GM12864 (cell line): ENCODE measurements at regions not wholly inside any gene's neighbourhood (a gene's known extent, or its start where the extent isn't known, plus 50 kb on each side); places are given as distances from the start of the nearest gene placed in this dataset.

Experiments used
- DNase-seq: peaks from one replicate; pipeline ENCODE4 v3.0.0-alpha.2; 2011; ENCODE audit warnings: low read depth
- H3K4me3 ChIP-seq: 2 replicates; pipeline ENCODE4 v1.5.1; 2011; ENCODE audit warnings: mild to moderate bottlenecking, low read depth, low read length, control low read depth
- CTCF ChIP-seq: IDR thresholded peaks from 2 replicates; pipeline ENCODE4 v1.5.1; 2011; ENCODE audit warnings: low read depth, mild to moderate bottlenecking, moderate library complexity, low read length, control low read depth, inconsistent platforms; ENCODE audit errors: missing control alignments

- H3K4me3 ChIP-seq = no peak overlapping the region
- DNase-seq = no peak
- no peak for TF ChIP-seq CTCF
Observed at GRCh38 chr2:118618279-118618678, 229.2 kb downstream of the EN1 start.

- DNase-seq = no peak
- no peak for TF ChIP-seq CTCF
Observed at GRCh38 chr2:118616432-118616831, 231.0 kb downstream of the EN1 start.

GRCh38 chr2:118614841-118615271, 232.6 kb downstream of the EN1 start:
- no peak for DNase-seq
- TF ChIP-seq CTCF = no peak
- no peak overlapping the region for H3K4me3 ChIP-seq

More at GRCh38 chr2:118616432-118616831, 231.0 kb downstream of the EN1 start:
- no peak overlapping the region for H3K4me3 ChIP-seq

- H3K4me3 ChIP-seq = no peak overlapping the region
- DNase-seq = no peak
- TF ChIP-seq CTCF = no peak
Observed at GRCh38 chr2:118613737-118614136, 233.7 kb downstream of the EN1 start.

- no peak for DNase-seq
- no peak for TF ChIP-seq CTCF
- no peak overlapping the region for H3K4me3 ChIP-seq
Observed at GRCh38 chr2:118611691-118612090, 235.8 kb downstream of the EN1 start.

- DNase-seq = no peak
- H3K4me3 ChIP-seq = no peak overlapping the region
- TF ChIP-seq CTCF = no peak
Observed at GRCh38 chr2:118609138-118609537, 238.3 kb downstream of the EN1 start.

GRCh38 chr2:118607641-118608040, 239.8 kb downstream of the EN1 start:
- no peak for DNase-seq
- no peak for TF ChIP-seq CTCF
- no peak overlapping the region for H3K4me3 ChIP-seq
